Fibroblast of the aortic adventitia (primary cell): ENCODE measurements at regions not wholly inside any gene's neighbourhood (a gene's known extent, or its start where the extent isn't known, plus 50 kb on each side); places are given as distances from the start of the nearest gene placed in this dataset.
"Not testable (repeated sequence)": the region's sequence is repeated elsewhere in the genome, so short reads cannot be mapped to it uniquely, and the experiment has no call there.

Experiments used
- DNase-seq: peaks from one replicate; pipeline ENCODE4 v3.0.0-alpha.2; 2010; ENCODE audit warnings: low read depth
- H3K4me3 ChIP-seq: 2 replicates; pipeline ENCODE4 v1.5.1; 2011; ENCODE audit warnings: low read depth, mild to moderate bottlenecking, control low read depth, low read length, moderate library complexity
- TF ChIP-seq, protein P1 (sequence below): IDR thresholded peaks from 2 replicates; pipeline ENCODE4 v1.5.1; 2011; ENCODE audit warnings: mild to moderate bottlenecking, low read length, control low read depth, inconsistent platforms; ENCODE audit not compliant: insufficient read depth

DNA sequence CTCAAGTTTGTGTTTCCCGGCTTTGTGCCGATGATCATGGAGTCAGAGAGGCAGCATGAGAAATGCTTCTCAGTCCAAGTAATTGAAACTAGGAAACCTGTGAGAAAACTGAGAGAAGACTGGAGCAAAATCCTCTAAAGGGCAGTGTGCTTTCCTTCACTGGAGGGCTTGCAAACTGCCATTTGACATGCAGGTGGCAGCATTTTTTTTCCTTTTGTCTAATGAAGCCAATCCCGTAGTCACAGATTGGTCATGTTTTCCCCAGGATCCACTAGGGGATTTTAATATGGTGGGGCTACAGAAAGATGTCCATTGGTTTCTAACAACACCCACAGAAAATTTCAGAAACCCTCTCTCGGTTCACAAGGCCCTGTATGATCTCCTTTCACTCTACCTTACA lies 117.4 kb upstream of the NUDT10 start:
- no peak for DNase-seq
- H3K4me3 ChIP-seq = no peak overlapping the region
- TF ChIP-seq, protein P1, sequence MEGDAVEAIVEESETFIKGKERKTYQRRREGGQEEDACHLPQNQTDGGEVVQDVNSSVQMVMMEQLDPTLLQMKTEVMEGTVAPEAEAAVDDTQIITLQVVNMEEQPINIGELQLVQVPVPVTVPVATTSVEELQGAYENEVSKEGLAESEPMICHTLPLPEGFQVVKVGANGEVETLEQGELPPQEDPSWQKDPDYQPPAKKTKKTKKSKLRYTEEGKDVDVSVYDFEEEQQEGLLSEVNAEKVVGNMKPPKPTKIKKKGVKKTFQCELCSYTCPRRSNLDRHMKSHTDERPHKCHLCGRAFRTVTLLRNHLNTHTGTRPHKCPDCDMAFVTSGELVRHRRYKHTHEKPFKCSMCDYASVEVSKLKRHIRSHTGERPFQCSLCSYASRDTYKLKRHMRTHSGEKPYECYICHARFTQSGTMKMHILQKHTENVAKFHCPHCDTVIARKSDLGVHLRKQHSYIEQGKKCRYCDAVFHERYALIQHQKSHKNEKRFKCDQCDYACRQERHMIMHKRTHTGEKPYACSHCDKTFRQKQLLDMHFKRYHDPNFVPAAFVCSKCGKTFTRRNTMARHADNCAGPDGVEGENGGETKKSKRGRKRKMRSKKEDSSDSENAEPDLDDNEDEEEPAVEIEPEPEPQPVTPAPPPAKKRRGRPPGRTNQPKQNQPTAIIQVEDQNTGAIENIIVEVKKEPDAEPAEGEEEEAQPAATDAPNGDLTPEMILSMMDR = no peak

DNA sequence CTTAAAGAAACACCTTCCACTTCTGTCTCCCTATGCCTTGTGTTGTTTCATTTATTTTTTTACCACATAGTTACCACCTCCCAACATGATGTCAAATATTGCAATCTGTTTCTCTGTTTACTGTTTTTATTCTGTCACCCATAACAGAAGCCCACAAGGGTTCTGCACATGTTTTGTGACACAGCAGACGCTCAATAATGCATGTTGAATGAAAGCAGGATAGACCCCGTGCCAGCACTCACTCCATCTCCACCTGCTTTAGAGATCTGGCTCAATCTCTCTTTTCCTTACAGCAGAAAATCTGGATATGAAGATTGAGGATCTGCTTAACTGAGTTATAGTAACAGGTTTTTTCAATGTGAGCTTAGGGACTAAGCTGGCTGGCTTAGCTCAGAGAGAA lies 116.8 kb upstream of the NUDT10 start:
- TF ChIP-seq, protein P1 = no peak

DNA sequence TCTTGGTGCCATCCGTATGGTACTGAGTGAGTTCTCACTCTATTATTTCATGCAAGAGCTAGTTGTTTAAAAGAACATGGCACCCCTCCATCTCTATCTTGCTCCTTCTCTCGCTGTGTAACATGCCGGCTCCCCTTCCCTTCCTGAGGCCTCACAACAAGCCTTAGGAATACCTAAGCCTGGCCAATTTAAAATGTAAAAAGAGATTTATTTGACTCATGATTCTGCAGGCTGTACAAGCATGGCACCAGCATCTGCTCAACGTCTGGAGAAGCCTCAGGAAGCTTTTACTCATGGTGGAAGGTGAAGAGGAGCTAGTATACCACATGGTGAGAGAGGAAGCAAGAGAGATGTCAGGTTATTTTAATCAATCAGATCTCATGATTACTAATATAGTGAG lies 90.4 kb upstream of the NUDT10 start:
- TF ChIP-seq, protein P1 = no peak
- no peak for DNase-seq
- no peak overlapping the region for H3K4me3 ChIP-seq

More for the DNA sequence above, 116.8 kb upstream of the NUDT10 start:
- DNase-seq = no peak
- no peak overlapping the region for H3K4me3 ChIP-seq

GRCh38 chrX:51257490-51257889 lies 75.1 kb upstream of the NUDT10 start:
- no peak for DNase-seq
- H3K4me3 ChIP-seq = no peak overlapping the region
- TF ChIP-seq, protein P1 = no peak

GRCh38 chrX:51262271-51262670 lies 70.4 kb upstream of the NUDT10 start:
- not testable (repeated sequence) for H3K4me3 ChIP-seq, DNase-seq

DNA sequence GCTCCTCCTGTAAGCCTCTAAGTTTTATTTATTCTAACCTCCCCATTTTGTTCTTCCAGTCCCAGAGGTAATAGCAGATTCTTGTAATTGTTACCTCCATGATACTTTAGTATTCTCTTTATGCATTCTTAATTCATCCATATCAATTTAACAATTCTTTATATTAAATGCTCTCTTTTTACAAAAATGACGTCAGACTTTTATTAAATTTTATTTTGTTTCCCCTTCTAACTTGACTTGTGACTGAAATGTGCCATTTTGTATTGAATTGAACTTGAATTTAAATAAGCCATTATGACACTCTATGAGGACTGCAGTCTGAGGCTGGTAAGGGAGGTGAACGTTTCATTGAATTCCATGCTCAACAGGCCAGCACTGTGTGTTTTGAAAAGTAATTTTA lies 60.0 kb upstream of the NUDT10 start:
- TF ChIP-seq, protein P1 = no peak
- DNase-seq = no peak
- H3K4me3 ChIP-seq = no peak overlapping the region

DNA sequence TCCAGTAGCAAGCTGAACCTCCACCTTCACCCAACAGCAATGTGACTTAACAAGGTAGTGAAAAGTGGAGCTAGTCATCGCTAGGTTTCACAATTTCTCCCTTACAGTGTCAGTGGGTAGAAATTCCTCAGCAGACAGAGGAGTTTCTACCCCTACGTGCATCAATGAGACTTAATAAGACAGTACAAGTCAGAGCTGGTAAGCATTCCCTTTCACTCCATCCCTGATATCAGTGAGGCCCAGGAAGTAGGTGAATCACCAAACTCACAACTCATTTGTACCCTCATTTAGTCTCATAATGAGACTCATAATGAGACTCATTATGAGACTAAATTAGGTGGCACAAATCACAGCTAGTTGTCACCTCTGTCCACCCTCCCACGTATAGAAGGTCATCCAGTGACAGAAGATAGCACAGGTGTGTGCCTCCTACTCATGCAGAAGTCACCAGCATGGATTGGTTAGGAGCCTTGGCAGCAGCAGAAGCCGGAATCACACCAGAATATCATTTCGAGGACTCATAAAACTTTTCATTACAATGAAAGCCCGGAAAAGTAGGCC lies 50.8 kb upstream of the NUDT10 start:
- no peak overlapping the region for H3K4me3 ChIP-seq
- TF ChIP-seq, protein P1 = no peak

More for the DNA sequence above, 50.8 kb upstream of the NUDT10 start:
- DNase-seq = no peak
